Stimulated activated naive B cell treated with anti-CD40 and anti-IgM and Interleukin-4, amounts not matched to agents 10 μg/mL and 1 μg/mL and 100 μg/mL, for 72 hours (primary cell): ENCODE measurements at regions not wholly inside any gene's neighbourhood (a gene's known extent, or its start where the extent isn't known, plus 50 kb on each side); places are given as distances from the start of the nearest gene placed in this dataset.

ENCODE experiments used
- ATAC-seq, 2 donors: fragments of 150-1000 bp; cut with Tn5 transposase; replicated peaks; 2 replicates each; pipeline ENCODE4 v1.10.0; 2021; ENCODE audit warnings: moderate library complexity in 1 of 2
- DNase-seq: peaks from one replicate; pipeline ENCODE4 v3.0.0; 2021
- H3K27ac Mint-ChIP-seq: one replicate; pipeline ENCODE4 v1.8.0; 2022; ENCODE audit warnings: mild to moderate bottlenecking, mixed read lengths
- H3K27me3 Mint-ChIP-seq, 2 donors: one replicate each; pipeline ENCODE4 v1.8.0; 2022; ENCODE audit warnings: mixed read lengths in 2 of 2
- H3K36me3 Mint-ChIP-seq, 2 donors: one replicate each; pipeline ENCODE4 v1.8.0; 2022; ENCODE audit warnings: mixed read lengths in 2 of 2, mild to moderate bottlenecking in 1 of 2
- H3K4me1 Mint-ChIP-seq, 2 donors: one replicate each; pipeline ENCODE4 v1.8.0; 2022; ENCODE audit warnings: mixed read lengths in 2 of 2, mild to moderate bottlenecking in 1 of 2
- H3K4me3 Mint-ChIP-seq, 2 donors: one replicate each; pipeline ENCODE4 v1.8.0; 2022; ENCODE audit warnings: mild to moderate bottlenecking in 2 of 2, mixed read lengths in 2 of 2, moderate library complexity in 1 of 2
- H3K9me3 Mint-ChIP-seq, 2 donors: one replicate each; pipeline ENCODE4 v1.8.0; 2022; ENCODE audit warnings: mixed read lengths in 2 of 2, mild to moderate bottlenecking in 1 of 2

DNA sequence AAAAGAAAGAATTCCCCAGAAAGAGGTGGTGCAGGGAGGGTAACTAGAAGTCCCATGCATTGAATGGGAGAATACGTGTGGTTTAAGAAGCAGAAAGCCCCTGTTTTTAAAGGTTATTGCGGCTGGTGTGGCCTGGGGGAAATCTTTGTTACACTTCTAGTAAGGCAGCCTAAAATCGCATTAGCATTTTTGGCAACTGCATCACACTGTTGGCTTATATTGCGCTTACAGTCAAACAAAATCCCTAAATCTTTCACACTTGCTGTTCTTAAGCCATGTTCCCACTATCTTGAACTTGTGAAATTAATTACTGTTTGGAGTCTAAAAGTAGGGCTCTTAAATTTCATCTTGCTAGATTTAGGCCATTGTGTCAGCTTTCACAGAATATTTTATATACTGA is 66.0 kb upstream of the GOLIM4 start:
- no peak for ATAC-seq
- no peak overlapping the region for H3K4me3 Mint-ChIP-seq
- no peaks in the 10 kb centered on the region for H3K9me3 Mint-ChIP-seq
- H3K4me1 Mint-ChIP-seq: peaks cover 6 to 11% of the 10 kb centered on the region in 2 donors
- peaks cover 5 to 11% of the 10 kb centered on the region in 2 donors for H3K27me3 Mint-ChIP-seq
- H3K27ac Mint-ChIP-seq: no peak overlapping the region
- H3K36me3 Mint-ChIP-seq: no peaks in the 10 kb centered on the region
- no peak for DNase-seq

GRCh38 chr3:168157903-168158302 is 62.2 kb upstream of the GOLIM4 start:
- ATAC-seq (no peak), DNase-seq (no peak)
- Mint-ChIP-seq H3K36me3 (peaks cover 0 to 2% of the 10 kb centered on the region in 2 donors), H3K27ac (no peak overlapping the region), H3K9me3 (peaks cover 6 to 8% of the 10 kb centered on the region in 2 donors), H3K4me3 (no peak overlapping the region), H3K4me1 (peaks cover 11% of the 10 kb centered on the region in 2 donors), H3K27me3 (peaks cover 9 to 28% of the 10 kb centered on the region in 2 donors)

DNA sequence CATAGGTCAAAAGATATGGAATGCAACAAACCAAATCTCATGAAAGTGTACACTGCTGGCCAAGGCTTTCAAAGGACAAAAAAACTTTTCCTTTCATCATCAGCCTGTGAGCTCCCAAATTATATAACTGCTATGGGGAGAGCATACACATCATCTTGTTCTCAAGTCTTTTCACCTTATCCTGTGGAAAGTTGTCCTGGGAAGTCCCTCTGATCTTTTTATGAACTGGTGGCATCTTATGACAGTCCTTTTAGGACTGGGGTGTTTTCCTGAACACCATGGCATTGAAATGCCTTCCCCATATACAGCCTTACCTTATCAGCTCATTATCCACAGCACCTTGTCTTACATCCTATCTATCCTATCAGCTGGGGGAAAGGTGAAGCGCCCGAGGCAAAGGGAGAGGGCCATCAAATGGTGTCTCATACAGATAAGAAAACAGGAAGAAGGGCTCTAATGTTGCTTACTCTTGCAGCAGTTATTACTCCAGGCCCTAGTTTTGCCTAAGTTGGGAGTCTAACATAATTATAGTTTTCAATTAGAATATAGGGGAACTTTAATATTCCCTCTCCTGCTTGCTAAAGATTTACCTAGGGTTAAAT is 61.5 kb upstream of the GOLIM4 start:
- Mint-ChIP-seq H3K4me1 (peaks cover 11% of the 10 kb centered on the region in 2 donors), H3K4me3 (no peak overlapping the region), H3K36me3 (peaks cover 2 to 3% of the 10 kb centered on the region in 2 donors), H3K27ac (no peak overlapping the region), H3K27me3 (peaks cover 9 to 28% of the 10 kb centered on the region in 2 donors), H3K9me3 (peaks cover 11 to 12% of the 10 kb centered on the region in 2 donors)
- ATAC-seq (peak in 1 of 2 donors; percentile 20), DNase-seq (no peak)

DNA sequence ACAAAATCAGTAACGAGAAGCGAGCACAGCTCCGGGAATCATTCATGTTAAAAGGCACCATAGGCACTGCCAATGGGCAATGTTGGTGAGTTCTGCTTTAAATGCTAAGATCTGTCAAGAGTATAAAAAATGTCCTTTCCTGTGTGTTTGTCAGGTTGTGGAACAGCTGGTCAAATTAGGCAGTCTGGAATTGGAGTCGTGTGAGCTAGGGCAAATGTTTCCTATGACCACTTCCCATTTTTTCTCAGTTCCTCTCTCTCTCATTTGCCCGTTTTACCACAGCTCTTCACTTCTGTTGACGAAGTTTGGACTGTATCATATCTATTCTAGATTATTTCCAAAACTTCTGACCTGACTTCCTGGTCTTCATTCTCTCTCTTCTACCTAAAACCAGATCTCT is 60.8 kb upstream of the GOLIM4 start:
- Mint-ChIP-seq H3K9me3 (peaks cover 19% of the 10 kb centered on the region in 2 donors), H3K4me1 (peaks cover 11% of the 10 kb centered on the region in 2 donors), H3K4me3 (no peak overlapping the region), H3K27me3 (peaks cover 9 to 28% of the 10 kb centered on the region in 2 donors), H3K36me3 (peaks cover 7 to 9% of the 10 kb centered on the region in 2 donors), H3K27ac (no peak overlapping the region)
- ATAC-seq (peak; percentile 65 to 73), DNase-seq (no peak)

GRCh38 chr3:168155303-168155702 is 59.6 kb upstream of the GOLIM4 start:
- ATAC-seq (no peak), DNase-seq (no peak)
- H3K4me1 Mint-ChIP-seq: peaks cover 11% of the 10 kb centered on the region in 2 donors
- H3K9me3 Mint-ChIP-seq: peaks cover 20 to 22% of the 10 kb centered on the region in 2 donors
- peaks cover 9 to 28% of the 10 kb centered on the region in 2 donors for H3K27me3 Mint-ChIP-seq
- H3K27ac Mint-ChIP-seq: no peak overlapping the region
- H3K4me3 Mint-ChIP-seq: no peak overlapping the region
- peaks cover 8 to 11% of the 10 kb centered on the region in 2 donors for H3K36me3 Mint-ChIP-seq

DNA sequence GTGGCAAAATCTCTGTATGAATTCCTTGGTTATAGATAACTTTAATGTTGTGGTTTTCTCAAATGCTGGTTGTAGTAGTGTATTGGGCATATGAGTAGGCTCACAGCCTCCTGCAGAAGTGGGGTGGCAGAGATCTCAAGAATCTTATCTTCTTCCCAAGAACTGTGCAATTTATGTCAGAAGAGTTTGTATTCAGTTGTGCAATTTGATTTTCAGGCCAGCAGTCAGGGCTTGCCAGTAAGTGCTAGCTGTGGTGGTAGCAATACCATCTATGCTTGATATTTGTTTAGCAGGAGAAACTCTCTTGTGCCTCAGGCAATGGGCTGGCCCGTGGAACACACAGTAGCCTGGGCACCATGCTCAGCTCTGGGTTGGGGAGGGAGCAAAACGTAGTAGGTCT is 58.4 kb upstream of the GOLIM4 start:
- no peak for DNase-seq
- ATAC-seq: no peak
- H3K4me3 Mint-ChIP-seq: no peak overlapping the region
- H3K9me3 Mint-ChIP-seq: peaks cover 20 to 22% of the 10 kb centered on the region in 2 donors
- peaks cover 9 to 28% of the 10 kb centered on the region in 2 donors for H3K27me3 Mint-ChIP-seq
- peaks cover 8 to 11% of the 10 kb centered on the region in 2 donors for H3K36me3 Mint-ChIP-seq
- peaks cover 11% of the 10 kb centered on the region in 2 donors for H3K4me1 Mint-ChIP-seq
- no peak overlapping the region for H3K27ac Mint-ChIP-seq

GRCh38 chr3:168152149-168152548 is 56.4 kb upstream of the GOLIM4 start:
- Mint-ChIP-seq H3K27me3 (peaks cover 6 to 22% of the 10 kb centered on the region in 2 donors), H3K4me1 (peaks cover 8 to 9% of the 10 kb centered on the region in 2 donors), H3K27ac (no peak overlapping the region), H3K4me3 (no peak overlapping the region), H3K36me3 (peaks cover 8 to 11% of the 10 kb centered on the region in 2 donors), H3K9me3 (peaks cover 20 to 22% of the 10 kb centered on the region in 2 donors)
- ATAC-seq (no peak), DNase-seq (no peak)
